HepG2 (cell line): ENCODE measurements at regions not wholly inside any gene's neighbourhood (a gene's known extent, or its start where the extent isn't known, plus 50 kb on each side); places are given as distances from the start of the nearest gene placed in this dataset.

Experiments
- ATAC-seq: fragments of 200-7000 bp; cut with Tn5 transposase; 3 replicates; pipeline ENCODE4 v1.9.1; 2020; ENCODE audit warnings: mild to moderate bottlenecking, moderate library complexity
- BruUV-seq: library from RNA; stranded (reverse); fragments of 400-500 nt; replicated peaks from 2 replicates; lab custom pipeline; 2021; lab: Mats Ljungman, UMichigan
- CTCF ChIA-PET: fragments of 300-600 bp; formaldehyde crosslinking; extraction: SDS; loops from one replicate; lab custom pipeline; 2021; ENCODE audit warnings: low total read pairs, inconsistent platforms, low intra/inter-chr PET ratio; lab: Yijun Ruan, JAX
- POLR2A ChIA-PET: fragments of 350-600 bp; sonication (Branson Sonifier 250); formaldehyde crosslinking; loops from one replicate; lab custom pipeline; 2020; ENCODE audit warnings: antibody characterized with exemption, inconsistent platforms; lab: Yijun Ruan, JAX
- DNase-seq: peaks from one replicate; pipeline ENCODE4 v3.0.0-alpha.2; 2015; ENCODE audit warnings: low spot score
- FAIRE-seq: peaks from 3 replicates; lab custom pipeline; 2011; peaks lifted over from hg19 to GRCh38; lab: Jason Lieb, UNC
- H2AFZ ChIP-seq: one replicate; pipeline ENCODE4 v1.6.1; 2011; ENCODE audit warnings: low read length, inconsistent platforms
- H3K27ac ChIP-seq: fragments of 300-600 bp; 3 replicates; pipeline ENCODE4 v1.8.0; 2011; ENCODE audit warnings: mixed run types, mild to moderate bottlenecking, mixed read lengths, low read length, inconsistent platforms; ENCODE audit not compliant: insufficient read depth; ENCODE audit errors: extremely low read length
- H3K27me3 ChIP-seq, 2 experiments: fragments of 200-600 bp in 1 of 2; 2 replicates in 1 of 2; 3 replicates in 1 of 2; pipeline versions ENCODE4 v1.6.0 to v1.8.0; 2011; ENCODE audit warnings: low read length in 2 of 2, mild to moderate bottlenecking in 2 of 2, moderate library complexity in 2 of 2, inconsistent platforms in 1 of 2; ENCODE audit not compliant: insufficient read depth in 2 of 2, control insufficient read depth in 1 of 2
- H3K36me3 ChIP-seq, 2 experiments: fragments of 200-600 bp in 1 of 2; replicated peaks in 1 of 2; 2 replicates in 1 of 2; 3 replicates in 1 of 2; pipeline versions ENCODE4 v1.5.1 to v1.8.0; 2011; ENCODE audit warnings: low read length in 2 of 2, inconsistent platforms in 1 of 2; ENCODE audit not compliant: insufficient read depth in 2 of 2, control insufficient read depth in 1 of 2
- H3K4me1 ChIP-seq: 2 replicates; pipeline ENCODE4 v1.5.1; 2012; ENCODE audit warnings: low read length, inconsistent platforms; ENCODE audit not compliant: insufficient read depth
- H3K4me2 ChIP-seq: 2 replicates; pipeline ENCODE4 v1.6.0; 2011; ENCODE audit warnings: low read depth, low read length, inconsistent platforms
- H3K4me3 ChIP-seq, 3 experiments: fragments of 200-600 bp in 1 of 3; sonication (generic), shearing (Covaris generic) in 1 of 3; replicated peaks in 1 of 3; 2 replicates each; pipeline ENCODE4 v1.5.1; 2011 to 2016; ENCODE audit warnings: low read length in 3 of 3, inconsistent platforms in 2 of 3, low read depth in 2 of 3, mild to moderate bottlenecking in 2 of 3, control low read depth in 1 of 3, mixed read lengths in 1 of 3; ENCODE audit not compliant: insufficient read depth in 1 of 3
- H3K79me2 ChIP-seq: one replicate; pipeline ENCODE4 v1.6.1; 2011; ENCODE audit warnings: low read length, inconsistent platforms; ENCODE audit not compliant: insufficient read depth
- H3K9ac ChIP-seq: 2 replicates; pipeline ENCODE4 v1.6.0; 2011; ENCODE audit warnings: mild to moderate bottlenecking, low read depth, low read length, inconsistent platforms; ENCODE audit not compliant: insufficient read depth
- H3K9me3 ChIP-seq: 2 replicates; pipeline ENCODE4 v1.5.1; 2012; ENCODE audit warnings: mild to moderate bottlenecking, low read length
- H4K20me1 ChIP-seq: 2 replicates; pipeline ENCODE4 v1.6.0; 2011; ENCODE audit warnings: inconsistent platforms, mild to moderate bottlenecking, low read length, moderate library complexity; ENCODE audit not compliant: insufficient read depth
- DZIP1 ChIP-seq: sonication (generic); formaldehyde crosslinking; IDR thresholded peaks from 2 replicates; pipeline ENCODE4 v1.5.0; 2020; ENCODE audit warnings: mild to moderate bottlenecking, missing genetic modification reagents
- FOSL2 ChIP-seq: sonication (generic); formaldehyde crosslinking; IDR thresholded peaks from 2 replicates; pipeline ENCODE4 v1.4.0; 2020; ENCODE audit warnings: missing genetic modification reagents
- ISX ChIP-seq: sonication (generic); formaldehyde crosslinking; conservative IDR thresholded peaks from 2 replicates; pipeline ENCODE4 v1.5.0; 2020; ENCODE audit warnings: missing genetic modification reagents
- MAFK ChIP-seq, 2 experiments: IDR thresholded peaks in 1 of 2; conservative IDR thresholded peaks in 1 of 2; 2 replicates each; pipeline ENCODE4 v1.6.1; 2011; ENCODE audit warnings: improper control_type of control experiment in 2 of 2, low read length in 2 of 2
- RBM39 ChIP-seq: fragments of 200-400 bp; formaldehyde crosslinking; IDR thresholded peaks from one replicate; pipeline ENCODE4 v1.6.1; 2018; ENCODE audit warnings: antibody characterized with exemption, mild to moderate bottlenecking, low read depth, low read length; ENCODE audit not compliant: poor library complexity, severe bottlenecking
- SIN3B ChIP-seq: fragments of 150-350 bp; IDR thresholded peaks from 2 replicates; pipeline ENCODE4 v1.6.1; 2014; ENCODE audit warnings: low read length
- ZBED4 ChIP-seq: sonication (generic); formaldehyde crosslinking; IDR thresholded peaks from 2 replicates; pipeline ENCODE4 v1.4.0; 2020; ENCODE audit warnings: missing genetic modification reagents, borderline replicate concordance
- ZBTB2 ChIP-seq: sonication (generic); formaldehyde crosslinking; IDR thresholded peaks from 2 replicates; pipeline ENCODE4 v1.8.0; 2022; ENCODE audit warnings: low read depth, missing genetic modification reagents
- ZMYM2 ChIP-seq: sonication (generic); formaldehyde crosslinking; IDR thresholded peaks from 2 replicates; pipeline ENCODE4 v1.8.0; 2022; ENCODE audit warnings: mild to moderate bottlenecking, missing genetic modification reagents
- ZNF670 ChIP-seq: sonication (generic); formaldehyde crosslinking; IDR thresholded peaks from 2 replicates; pipeline ENCODE4 v1.8.0; 2022; ENCODE audit warnings: mild to moderate bottlenecking, missing genetic modification reagents, borderline replicate concordance
- ZNF75D ChIP-seq: sonication (generic); formaldehyde crosslinking; IDR thresholded peaks from 2 replicates; pipeline ENCODE4 v1.8.1; 2023; ENCODE audit warnings: missing genetic modification reagents, mild to moderate bottlenecking, borderline replicate concordance
- ZSCAN31 ChIP-seq: sonication (generic); formaldehyde crosslinking; IDR thresholded peaks from 2 replicates; pipeline ENCODE4 v1.5.0; 2020; ENCODE audit warnings: low read depth, mild to moderate bottlenecking, missing genetic modification reagents
- WGBS: methylation state at CpG from one replicate; pipeline ENCODE4 v1.1.6; 2017; ENCODE audit warnings: low lambda C conversion rate; 5-methylcytosine and 5-hydroxymethylcytosine counted together
- in situ Hi-C: cut with HindIII; loops from 2 replicates; pipeline ENCODE4 v1.10.0; 2017; ENCODE audit warnings: low pct_unique_long_range_greater_than_20kb; ENCODE audit not compliant: extremely low pct_ligation_motif_present
- intact Hi-C: fragments of 100-400 bp; cut with micrococcal nuclease; formaldehyde crosslinking; loops from one replicate; pipeline ENCODE4 v1.10.0; 2022; ENCODE audit not compliant: unreplicated experiment

- ChIA-PET CTCF (no interaction called here), POLR2A (no interaction called here)
- no peaks in the 10 kb centered on the region for H3K4me1 ChIP-seq
- no peaks in the 10 kb centered on the region for H3K36me3 ChIP-seq
- H3K27ac ChIP-seq = no peak overlapping the region
- no peaks in the 10 kb centered on the region for H3K79me2 ChIP-seq
- H4K20me1 ChIP-seq = no peaks in the 10 kb centered on the region
- in situ Hi-C loops = loop anchor here (10.0 kb wide), 1 partner anchor 502 kb away; the partner anchor contains the start of gene CXCL12
- H3K9me3 ChIP-seq = no peaks in the 10 kb centered on the region
- no peak overlapping the region for H3K4me2 ChIP-seq
- FAIRE-seq (no peak), ATAC-seq (no peak), DNase-seq (no peak)
- peaks cover 0 to 15% of the 10 kb centered on the region in 2 experiments; a peak in 3 of 5 replicates for H3K27me3 ChIP-seq
- H3K9ac ChIP-seq = no peak overlapping the region
- no peak overlapping the region for H2AFZ ChIP-seq
- intact Hi-C loops = loop anchor here (10.0 kb wide), 1 partner anchor 502 kb away; the partner anchor contains the start of gene CXCL12
- BruUV-seq = no TSS peak
- no peak for TF ChIP-seq ISX (CRISPR knock-in tag)
- no peak for TF ChIP-seq RBM39
- TF ChIP-seq ZNF75D = no peak
- TF ChIP-seq SIN3B = no peak
- no peak for TF ChIP-seq ZNF670 (CRISPR knock-in tag)
- no peak for TF ChIP-seq FOSL2 (CRISPR knock-in tag)
- TF ChIP-seq ZSCAN31 (CRISPR knock-in tag) = no peak
- TF ChIP-seq MAFK (conservative IDR thresholded peaks at IDR 0.05 in 1 of 2, IDR thresholded peaks at IDR 0.05 in 1 of 2; ENCODE audit: low read length in 2 of 2) = no peak
- no peak for TF ChIP-seq DZIP1 (CRISPR knock-in tag)
- no peak for TF ChIP-seq ZMYM2 (CRISPR knock-in tag)
- TF ChIP-seq ZBTB2 (CRISPR knock-in tag) = no peak
- TF ChIP-seq ZBED4 (CRISPR knock-in tag) = no peak
- WGBS = 0% methylated on average over 2 of the region's 2 CpGs
- H3K4me3 ChIP-seq = no peak overlapping the region
These were observed 234.0 kb upstream of the ZNF32 start for GRCh38 chr10:43882711-43883110.
